ENCODE measurements at regions not wholly inside any gene's neighbourhood (a gene's known extent, or its start where the extent isn't known, plus 50 kb on each side); places are given as distances from the start of the nearest gene placed in this dataset.
"Not testable (repeated sequence)": the region's sequence is repeated elsewhere in the genome, so short reads cannot be mapped to it uniquely, and the experiment has no call there.

DNA sequence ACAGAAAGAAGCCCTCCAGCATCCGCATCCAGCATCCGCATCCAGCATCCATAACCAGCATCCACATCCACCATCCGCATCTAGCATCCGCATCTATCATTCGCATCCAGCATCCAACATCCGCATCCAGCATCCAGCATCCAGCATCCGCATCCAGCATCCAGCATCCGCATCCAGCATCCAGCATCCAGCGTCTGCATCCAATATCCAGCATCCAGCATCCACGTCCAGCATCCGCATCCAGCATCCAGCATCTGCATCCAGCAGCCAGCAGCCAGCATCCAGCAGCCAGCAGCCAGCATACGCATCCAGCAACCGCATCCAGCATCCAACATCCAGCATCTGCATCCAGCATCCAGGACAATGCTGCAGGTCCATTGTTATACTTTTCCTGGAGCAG is 671.0 kb upstream of the C16orf82 start:
- DNase-seq (ENCODE audit: low read depth) (no peak), FAIRE-seq (no peak)
- Histone ChIP-seq H3K4me3 (ENCODE audit: low read depth, low read length) (no peak overlapping the region), H3K36me3 (ENCODE audit: control insufficient read depth, insufficient read depth, low read length) (no peaks in the 10 kb centered on the region), H3K27me3 (ENCODE audit: control insufficient read depth, insufficient read depth, low read length) (no peaks in the 10 kb centered on the region)
- TF ChIP-seq, protein P1, sequence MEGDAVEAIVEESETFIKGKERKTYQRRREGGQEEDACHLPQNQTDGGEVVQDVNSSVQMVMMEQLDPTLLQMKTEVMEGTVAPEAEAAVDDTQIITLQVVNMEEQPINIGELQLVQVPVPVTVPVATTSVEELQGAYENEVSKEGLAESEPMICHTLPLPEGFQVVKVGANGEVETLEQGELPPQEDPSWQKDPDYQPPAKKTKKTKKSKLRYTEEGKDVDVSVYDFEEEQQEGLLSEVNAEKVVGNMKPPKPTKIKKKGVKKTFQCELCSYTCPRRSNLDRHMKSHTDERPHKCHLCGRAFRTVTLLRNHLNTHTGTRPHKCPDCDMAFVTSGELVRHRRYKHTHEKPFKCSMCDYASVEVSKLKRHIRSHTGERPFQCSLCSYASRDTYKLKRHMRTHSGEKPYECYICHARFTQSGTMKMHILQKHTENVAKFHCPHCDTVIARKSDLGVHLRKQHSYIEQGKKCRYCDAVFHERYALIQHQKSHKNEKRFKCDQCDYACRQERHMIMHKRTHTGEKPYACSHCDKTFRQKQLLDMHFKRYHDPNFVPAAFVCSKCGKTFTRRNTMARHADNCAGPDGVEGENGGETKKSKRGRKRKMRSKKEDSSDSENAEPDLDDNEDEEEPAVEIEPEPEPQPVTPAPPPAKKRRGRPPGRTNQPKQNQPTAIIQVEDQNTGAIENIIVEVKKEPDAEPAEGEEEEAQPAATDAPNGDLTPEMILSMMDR (IDR thresholded peaks at IDR 0.05; ENCODE audit: insufficient read depth, low read length, severe bottlenecking), result no peak

- TF ChIP-seq, protein P1 (IDR thresholded peaks at IDR 0.05; ENCODE audit: insufficient read depth, low read length, severe bottlenecking), result no peak
- FAIRE-seq (no peak), DNase-seq (ENCODE audit: low read depth) (no peak)
- no peaks in the 10 kb centered on the region for H3K27me3 ChIP-seq (ENCODE audit: control insufficient read depth, insufficient read depth, low read length)
- H3K36me3 ChIP-seq (ENCODE audit: control insufficient read depth, insufficient read depth, low read length), result no peaks in the 10 kb centered on the region
- H3K4me3 ChIP-seq (ENCODE audit: low read depth, low read length), result no peak overlapping the region
These were observed 670.1 kb upstream of the C16orf82 start for GRCh38 chr16:26396511-26397235.

DNA sequence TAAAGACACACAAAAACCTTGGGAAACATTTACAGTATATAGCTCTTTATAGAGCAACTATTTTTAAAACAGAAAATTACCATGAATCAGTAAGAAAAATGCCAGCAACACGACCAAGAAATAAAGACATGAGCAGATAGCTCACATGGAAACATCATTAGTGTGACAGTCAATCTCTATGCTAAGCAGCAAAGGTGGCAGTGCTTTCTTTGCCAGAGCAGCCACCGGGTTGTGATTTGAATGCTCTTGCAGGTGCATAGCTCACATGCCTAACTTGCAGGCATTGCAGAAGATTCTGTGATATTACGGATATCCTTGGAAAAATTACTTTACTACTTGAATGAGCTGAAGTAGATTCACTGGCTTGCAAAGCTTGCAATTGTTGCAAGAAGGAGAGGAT is 652.9 kb upstream of the C16orf82 start:
- Histone ChIP-seq H3K36me3 (ENCODE audit: control insufficient read depth, insufficient read depth, low read length) (no peaks in the 10 kb centered on the region), H3K27me3 (ENCODE audit: control insufficient read depth, insufficient read depth, low read length) (no peaks in the 10 kb centered on the region), H3K4me3 (ENCODE audit: low read depth, low read length) (no peak overlapping the region)
- FAIRE-seq, result no peak
- DNase-seq (ENCODE audit: low read depth), result no peak
- TF ChIP-seq, protein P1 (IDR thresholded peaks at IDR 0.05; ENCODE audit: insufficient read depth, low read length, severe bottlenecking), result no peak

- not testable (repeated sequence) for H3K27me3 ChIP-seq (ENCODE audit: control insufficient read depth, insufficient read depth, low read length); FAIRE-seq; DNase-seq (ENCODE audit: low read depth); H3K36me3 ChIP-seq (ENCODE audit: control insufficient read depth, insufficient read depth, low read length); H3K4me3 ChIP-seq (ENCODE audit: low read depth, low read length)
These were observed 647.3 kb upstream of the C16orf82 start for GRCh38 chr16:26419458-26419857.

GRCh38 chr16:26430618-26431017 is 636.1 kb upstream of the C16orf82 start:
- no peak overlapping the region for H3K4me3 ChIP-seq (ENCODE audit: low read depth, low read length)
- TF ChIP-seq, protein P1 (IDR thresholded peaks at IDR 0.05; ENCODE audit: insufficient read depth, low read length, severe bottlenecking), result no peak
- H3K36me3 ChIP-seq (ENCODE audit: control insufficient read depth, insufficient read depth, low read length), result no peaks in the 10 kb centered on the region
- no peak for DNase-seq (ENCODE audit: low read depth)
- H3K27me3 ChIP-seq (ENCODE audit: control insufficient read depth, insufficient read depth, low read length), result no peaks in the 10 kb centered on the region
- no peak for FAIRE-seq

- H3K36me3 ChIP-seq (ENCODE audit: control insufficient read depth, insufficient read depth, low read length), result no peaks in the 10 kb centered on the region
- H3K4me3 ChIP-seq (ENCODE audit: low read depth, low read length), result no peak overlapping the region
- TF ChIP-seq, protein P1 (IDR thresholded peaks at IDR 0.05; ENCODE audit: insufficient read depth, low read length, severe bottlenecking), result no peak
- FAIRE-seq, result no peak
- DNase-seq (ENCODE audit: low read depth), result no peak
- H3K27me3 ChIP-seq (ENCODE audit: control insufficient read depth, insufficient read depth, low read length), result no peaks in the 10 kb centered on the region
These were observed 632.9 kb upstream of the C16orf82 start for GRCh38 chr16:26433807-26434206.

Data from bronchial epithelial cell (primary cell).